ENCODE measurements at regions not wholly inside any gene's neighbourhood (a gene's known extent, or its start where the extent isn't known, plus 50 kb on each side); places are given as distances from the start of the nearest gene placed in this dataset.
"Not testable (repeated sequence)": the region's sequence is repeated elsewhere in the genome, so short reads cannot be mapped to it uniquely, and the experiment has no call there.

DNA sequence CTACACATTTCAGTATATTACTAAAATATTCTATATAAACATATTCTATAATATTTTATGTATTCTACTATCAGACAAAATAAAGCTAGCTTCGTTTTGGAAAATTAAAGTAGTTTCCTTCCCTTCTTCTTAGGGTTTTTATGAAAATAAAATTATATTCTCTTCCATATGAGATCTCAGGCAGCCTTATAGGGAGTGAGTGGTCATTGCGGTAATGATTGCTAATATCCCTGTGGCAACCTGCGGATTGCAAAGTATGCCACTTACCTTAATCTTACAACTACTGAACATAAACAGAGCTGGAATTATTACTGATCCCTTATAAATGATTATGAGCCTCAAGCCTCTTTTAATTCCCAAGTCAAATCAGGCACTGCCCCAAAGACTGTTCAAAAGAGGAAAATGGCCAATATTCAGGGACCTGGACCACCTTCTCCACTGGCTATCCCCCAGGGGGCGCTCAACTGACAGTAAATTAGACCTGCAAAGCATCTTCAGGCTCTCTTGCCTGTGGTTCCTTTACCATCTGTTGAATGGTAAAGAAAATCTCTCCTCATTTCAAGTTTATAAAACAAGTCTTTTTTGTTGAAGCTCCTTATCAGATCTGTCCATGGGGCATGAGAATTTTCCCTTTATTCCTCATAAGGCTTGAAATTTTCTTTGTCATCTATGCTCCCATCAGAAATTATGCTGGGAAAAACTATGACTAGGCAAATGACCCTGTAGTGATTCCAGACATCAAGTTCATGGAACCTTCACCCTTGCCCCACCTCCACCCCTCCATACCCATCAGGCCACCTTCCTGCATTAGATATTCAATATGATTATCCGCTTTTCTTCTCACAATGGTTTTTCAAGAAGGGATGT lies 163.9 kb downstream of the CEMIP2 start:
- Histone ChIP-seq H3K27ac (ENCODE audit: low read length) (no peak overlapping the region), H3K79me2 (ENCODE audit: low read length) (no peaks in the 10 kb centered on the region), H3K4me1 (ENCODE audit: low read length) (no peaks in the 10 kb centered on the region), H3K27me3 (ENCODE audit: low read length) (no peaks in the 10 kb centered on the region), H3K9ac (ENCODE audit: low read length) (no peak overlapping the region), H3K36me3 (ENCODE audit: insufficient read depth, low read length) (no peaks in the 10 kb centered on the region), H3K4me2 (ENCODE audit: low read depth, low read length, poor library complexity, severe bottlenecking) (no peak overlapping the region), H3K9me2 (replicated peaks; ENCODE audit: insufficient read depth, low read length) (no peaks in the 10 kb centered on the region), H3K4me3 (ENCODE audit: low read length) (no peak overlapping the region), H2AFZ (ENCODE audit: low read length) (no peak overlapping the region), H4K20me1 (ENCODE audit: insufficient read depth, low read depth, low read length) (no peaks in the 10 kb centered on the region), H3K9me3 (ENCODE audit: low read length) (no peaks in the 10 kb centered on the region)
- DNase-seq = peak; percentile 81

DNA sequence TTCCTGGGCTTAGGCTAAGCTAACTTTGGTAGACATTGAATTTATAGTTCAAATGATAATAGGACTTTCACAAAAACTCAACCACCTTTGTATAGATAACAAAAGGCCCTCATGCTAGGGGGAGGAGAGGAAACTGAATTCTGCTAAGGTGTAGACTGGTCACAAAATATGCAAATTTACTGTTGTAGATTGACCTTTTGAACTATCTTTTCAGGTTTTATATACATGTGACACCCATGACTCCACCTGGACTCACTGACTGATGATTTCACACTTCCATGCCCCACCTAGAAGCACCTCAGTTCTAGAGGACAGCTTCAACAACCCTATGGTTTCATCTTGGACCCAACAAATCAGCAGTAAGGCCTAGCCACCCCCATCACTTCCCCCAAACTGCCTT lies 165.7 kb downstream of the CEMIP2 start:
- H3K27me3 ChIP-seq (ENCODE audit: low read length) = no peaks in the 10 kb centered on the region
- H3K9me2 ChIP-seq (replicated peaks; ENCODE audit: insufficient read depth, low read length) = no peaks in the 10 kb centered on the region
- no peak overlapping the region for H3K27ac ChIP-seq (ENCODE audit: low read length)
- no peaks in the 10 kb centered on the region for H3K36me3 ChIP-seq (ENCODE audit: insufficient read depth, low read length)
- H3K4me1 ChIP-seq (ENCODE audit: low read length) = no peaks in the 10 kb centered on the region
- H4K20me1 ChIP-seq (ENCODE audit: insufficient read depth, low read depth, low read length) = no peaks in the 10 kb centered on the region
- no peak overlapping the region for H3K9ac ChIP-seq (ENCODE audit: low read length)
- H3K4me2 ChIP-seq (ENCODE audit: low read depth, low read length, poor library complexity, severe bottlenecking) = no peak overlapping the region
- no peak overlapping the region for H2AFZ ChIP-seq (ENCODE audit: low read length)
- DNase-seq = no peak
- H3K4me3 ChIP-seq (ENCODE audit: low read length) = no peak overlapping the region
- H3K79me2 ChIP-seq (ENCODE audit: low read length) = no peaks in the 10 kb centered on the region
- H3K9me3 ChIP-seq (ENCODE audit: low read length) = no peaks in the 10 kb centered on the region

DNA sequence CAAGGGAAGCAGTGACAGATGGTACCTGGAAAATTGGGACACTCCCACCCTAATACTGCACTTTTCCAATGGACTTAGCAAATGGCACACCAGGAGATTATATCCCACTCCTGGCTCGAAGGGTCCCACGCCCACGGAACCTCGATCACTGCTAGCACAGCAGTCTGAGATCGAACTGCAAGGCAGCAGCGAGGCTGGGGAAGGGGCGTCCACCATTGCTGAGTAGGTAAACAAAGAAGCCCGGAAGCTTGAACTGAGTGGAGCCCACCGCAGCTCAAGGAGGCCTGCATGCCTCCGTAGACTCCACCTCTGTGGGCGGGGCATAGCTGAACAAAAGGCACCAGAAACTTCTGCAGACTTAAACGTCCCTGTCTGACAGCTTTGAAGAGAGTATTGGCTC lies 172.6 kb downstream of the CEMIP2 start:
- H3K36me3 ChIP-seq (ENCODE audit: insufficient read depth, low read length); H3K4me2 ChIP-seq (ENCODE audit: low read depth, low read length, poor library complexity, severe bottlenecking); H3K79me2 ChIP-seq (ENCODE audit: low read length); H3K9me2 ChIP-seq (replicated peaks; ENCODE audit: insufficient read depth, low read length); H3K9ac ChIP-seq (ENCODE audit: low read length); H3K27ac ChIP-seq (ENCODE audit: low read length); H2AFZ ChIP-seq (ENCODE audit: low read length); H3K9me3 ChIP-seq (ENCODE audit: low read length); H4K20me1 ChIP-seq (ENCODE audit: insufficient read depth, low read depth, low read length); H3K4me3 ChIP-seq (ENCODE audit: low read length); H3K27me3 ChIP-seq (ENCODE audit: low read length); DNase-seq; H3K4me1 ChIP-seq (ENCODE audit: low read length): not testable (repeated sequence)

DNA sequence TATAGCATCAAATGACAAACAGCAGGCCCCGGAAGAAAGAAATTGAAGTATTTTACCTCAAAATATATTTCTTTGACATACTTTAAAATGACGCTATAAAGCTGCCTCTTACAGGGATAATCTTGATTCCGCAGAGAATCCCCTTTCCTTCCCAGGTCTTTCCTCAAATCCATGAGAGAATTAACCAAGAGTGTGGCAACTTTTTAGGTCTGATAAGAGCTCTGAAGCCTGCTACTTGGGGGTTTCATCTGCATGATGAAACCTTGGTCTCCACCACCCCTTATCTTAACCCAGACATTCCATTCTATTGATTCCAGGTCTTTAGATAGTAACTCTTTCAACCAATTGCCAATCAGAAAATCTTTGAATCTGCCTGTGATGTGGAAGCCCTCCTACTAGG lies 173.8 kb downstream of the CEMIP2 start:
- Histone ChIP-seq H3K4me1 (ENCODE audit: low read length) (no peaks in the 10 kb centered on the region), H2AFZ (ENCODE audit: low read length) (no peak overlapping the region), H3K9me3 (ENCODE audit: low read length) (no peaks in the 10 kb centered on the region), H3K27ac (ENCODE audit: low read length) (no peak overlapping the region), H3K4me3 (ENCODE audit: low read length) (no peak overlapping the region), H4K20me1 (ENCODE audit: insufficient read depth, low read depth, low read length) (no peaks in the 10 kb centered on the region), H3K79me2 (ENCODE audit: low read length) (no peaks in the 10 kb centered on the region), H3K9ac (ENCODE audit: low read length) (no peak overlapping the region), H3K4me2 (ENCODE audit: low read depth, low read length, poor library complexity, severe bottlenecking) (no peak overlapping the region), H3K9me2 (replicated peaks; ENCODE audit: insufficient read depth, low read length) (no peaks in the 10 kb centered on the region), H3K36me3 (ENCODE audit: insufficient read depth, low read length) (no peaks in the 10 kb centered on the region), H3K27me3 (ENCODE audit: low read length) (no peaks in the 10 kb centered on the region)
- DNase-seq = no peak

DNA sequence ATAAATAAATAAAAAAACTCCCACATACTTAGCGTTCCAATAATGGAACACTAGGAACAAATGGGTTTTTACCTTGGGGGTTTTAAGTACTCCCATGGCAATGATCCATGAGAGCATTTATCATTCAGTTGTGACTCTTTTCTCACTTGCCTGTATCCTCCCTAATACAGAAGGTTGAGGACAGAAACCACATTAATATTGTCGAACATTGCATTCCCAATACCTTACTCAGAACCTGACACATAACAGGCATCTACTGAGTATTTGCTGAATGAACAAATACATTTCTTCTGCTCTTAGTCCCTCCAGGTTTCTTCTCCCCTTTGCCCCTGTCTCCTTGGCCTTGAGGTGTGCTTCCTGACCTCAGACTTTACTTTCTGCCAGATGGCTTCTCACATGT lies 175.9 kb downstream of the CEMIP2 start:
- no peak overlapping the region for H3K4me3 ChIP-seq (ENCODE audit: low read length)

DNA sequence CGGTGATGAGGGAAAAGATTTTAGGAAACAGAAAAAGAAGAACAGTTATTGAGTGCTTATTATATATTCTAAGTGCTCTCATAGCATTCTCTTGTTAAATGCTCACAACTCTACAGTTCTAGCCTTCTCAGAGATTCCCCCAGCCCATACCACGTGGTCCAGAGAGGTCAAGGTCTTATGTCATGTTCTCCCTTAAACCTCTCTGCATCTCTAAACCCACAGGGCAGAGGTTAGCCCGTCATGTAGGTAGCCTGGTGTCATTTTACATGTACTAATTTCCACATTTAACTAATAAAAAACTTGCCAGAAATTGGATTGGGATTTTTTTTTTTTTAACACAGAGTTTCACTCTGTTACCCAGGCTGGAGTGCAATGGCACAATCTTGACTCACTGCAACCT lies 178.0 kb downstream of the CEMIP2 start:
- Histone ChIP-seq H3K4me2 (ENCODE audit: low read depth, low read length, poor library complexity, severe bottlenecking) (no peak overlapping the region), H4K20me1 (ENCODE audit: insufficient read depth, low read depth, low read length) (no peaks in the 10 kb centered on the region), H3K4me1 (ENCODE audit: low read length) (no peaks in the 10 kb centered on the region), H3K79me2 (ENCODE audit: low read length) (no peaks in the 10 kb centered on the region), H3K4me3 (ENCODE audit: low read length) (no peak overlapping the region), H3K9me3 (ENCODE audit: low read length) (no peaks in the 10 kb centered on the region), H3K27me3 (ENCODE audit: low read length) (no peaks in the 10 kb centered on the region), H3K27ac (ENCODE audit: low read length) (no peak overlapping the region), H3K9ac (ENCODE audit: low read length) (no peak overlapping the region), H3K36me3 (ENCODE audit: insufficient read depth, low read length) (no peaks in the 10 kb centered on the region), H2AFZ (ENCODE audit: low read length) (no peak overlapping the region), H3K9me2 (replicated peaks; ENCODE audit: insufficient read depth, low read length) (no peaks in the 10 kb centered on the region)
- no peak for DNase-seq

More for the DNA sequence above, 175.9 kb downstream of the CEMIP2 start:
- Histone ChIP-seq H3K4me1 (ENCODE audit: low read length) (no peaks in the 10 kb centered on the region), H4K20me1 (ENCODE audit: insufficient read depth, low read depth, low read length) (no peaks in the 10 kb centered on the region), H3K4me2 (ENCODE audit: low read depth, low read length, poor library complexity, severe bottlenecking) (no peak overlapping the region), H3K27me3 (ENCODE audit: low read length) (no peaks in the 10 kb centered on the region), H2AFZ (ENCODE audit: low read length) (no peak overlapping the region), H3K79me2 (ENCODE audit: low read length) (no peaks in the 10 kb centered on the region), H3K9ac (ENCODE audit: low read length) (no peak overlapping the region), H3K9me3 (ENCODE audit: low read length) (no peaks in the 10 kb centered on the region), H3K27ac (ENCODE audit: low read length) (no peak overlapping the region), H3K36me3 (ENCODE audit: insufficient read depth, low read length) (no peaks in the 10 kb centered on the region), H3K9me2 (replicated peaks; ENCODE audit: insufficient read depth, low read length) (no peaks in the 10 kb centered on the region)
- DNase-seq = no peak

DNA sequence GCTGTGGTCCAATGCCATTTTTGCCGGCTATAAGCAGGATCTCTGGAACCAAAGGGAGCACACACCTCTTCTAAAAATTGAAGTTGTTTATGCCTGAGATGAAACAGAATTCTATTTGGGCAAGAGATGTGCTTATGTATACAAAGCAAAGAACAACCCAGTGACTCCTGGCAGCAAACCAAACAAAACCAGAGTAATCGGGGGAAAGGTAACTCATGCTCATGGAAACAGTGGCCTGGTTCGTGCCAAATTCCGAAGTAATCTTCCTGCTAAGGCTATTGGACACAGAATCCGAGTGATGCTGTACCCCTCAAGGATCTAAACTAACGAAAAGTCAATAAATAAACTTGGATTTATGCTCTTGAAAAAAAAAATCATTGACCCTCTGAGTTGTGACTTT lies 178.7 kb downstream of the CEMIP2 start:
- no peak overlapping the region for H2AFZ ChIP-seq (ENCODE audit: low read length)
- H3K4me2 ChIP-seq (ENCODE audit: low read depth, low read length, poor library complexity, severe bottlenecking) = no peak overlapping the region
- no peaks in the 10 kb centered on the region for H3K79me2 ChIP-seq (ENCODE audit: low read length)
- H3K9me2 ChIP-seq (replicated peaks; ENCODE audit: insufficient read depth, low read length) = no peaks in the 10 kb centered on the region
- H3K36me3 ChIP-seq (ENCODE audit: insufficient read depth, low read length) = no peaks in the 10 kb centered on the region
- H3K4me3 ChIP-seq (ENCODE audit: low read length) = no peak overlapping the region
- no peak for DNase-seq
- no peaks in the 10 kb centered on the region for H3K4me1 ChIP-seq (ENCODE audit: low read length)
- H3K9me3 ChIP-seq (ENCODE audit: low read length) = no peaks in the 10 kb centered on the region
- no peak overlapping the region for H3K9ac ChIP-seq (ENCODE audit: low read length)
- no peak overlapping the region for H3K27ac ChIP-seq (ENCODE audit: low read length)
- no peaks in the 10 kb centered on the region for H4K20me1 ChIP-seq (ENCODE audit: insufficient read depth, low read depth, low read length)
- H3K27me3 ChIP-seq (ENCODE audit: low read length) = no peaks in the 10 kb centered on the region

DNA sequence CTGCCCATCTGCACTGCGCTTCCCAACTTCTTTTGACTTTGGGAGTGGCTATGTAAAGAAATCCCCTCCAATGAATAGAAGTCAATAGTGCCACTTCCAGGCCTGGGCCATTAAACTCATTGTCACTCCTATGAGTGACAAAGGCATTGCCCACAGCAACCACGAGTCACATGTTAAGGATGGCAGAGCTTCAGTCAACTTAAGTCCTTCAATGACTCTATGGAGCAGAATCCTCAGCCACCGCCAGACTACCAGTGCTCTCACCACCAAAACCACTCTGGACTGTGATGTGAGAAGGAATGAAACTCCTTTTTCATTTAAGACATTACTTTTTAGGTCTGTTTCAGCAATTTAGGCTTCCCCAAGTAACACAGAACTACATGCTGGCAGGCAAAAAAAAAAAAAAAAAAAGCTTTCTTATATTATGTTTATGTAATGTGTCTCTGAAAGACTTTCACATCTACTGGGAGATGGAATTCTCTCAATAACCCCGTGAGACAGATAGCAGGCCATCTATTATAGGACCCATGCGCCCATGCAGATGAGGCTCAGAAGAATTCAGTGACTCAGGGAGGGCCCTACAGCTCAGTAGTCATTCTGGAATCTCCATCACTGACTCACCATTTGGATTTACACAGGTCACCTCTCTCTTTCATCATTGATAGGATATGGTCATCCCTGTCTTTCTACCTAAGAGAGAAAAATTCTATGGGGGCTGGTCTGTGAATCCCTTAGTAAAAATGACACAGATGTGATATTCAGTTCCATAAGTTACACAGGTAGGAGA lies 180.5 kb downstream of the CEMIP2 start:
- no peak overlapping the region for H2AFZ ChIP-seq (ENCODE audit: low read length)

More for the DNA sequence above, 180.5 kb downstream of the CEMIP2 start:
- no peaks in the 10 kb centered on the region for H3K79me2 ChIP-seq (ENCODE audit: low read length)
- H3K4me2 ChIP-seq (ENCODE audit: low read depth, low read length, poor library complexity, severe bottlenecking) = no peak overlapping the region
- no peaks in the 10 kb centered on the region for H4K20me1 ChIP-seq (ENCODE audit: insufficient read depth, low read depth, low read length)
- H3K9me2 ChIP-seq (replicated peaks; ENCODE audit: insufficient read depth, low read length) = no peaks in the 10 kb centered on the region
- no peaks in the 10 kb centered on the region for H3K36me3 ChIP-seq (ENCODE audit: insufficient read depth, low read length)
- DNase-seq = no peak
- H3K27me3 ChIP-seq (ENCODE audit: low read length) = no peaks in the 10 kb centered on the region
- no peak overlapping the region for H3K9ac ChIP-seq (ENCODE audit: low read length)
- H3K9me3 ChIP-seq (ENCODE audit: low read length) = no peaks in the 10 kb centered on the region
- no peak overlapping the region for H3K27ac ChIP-seq (ENCODE audit: low read length)
- no peak overlapping the region for H3K4me3 ChIP-seq (ENCODE audit: low read length)
- H3K4me1 ChIP-seq (ENCODE audit: low read length) = no peaks in the 10 kb centered on the region

Measured in Karpas-422 (cell line).